ENCODE measurements at regions not wholly inside any gene's neighbourhood (a gene's known extent, or its start where the extent isn't known, plus 50 kb on each side); places are given as distances from the start of the nearest gene placed in this dataset.

DNA sequence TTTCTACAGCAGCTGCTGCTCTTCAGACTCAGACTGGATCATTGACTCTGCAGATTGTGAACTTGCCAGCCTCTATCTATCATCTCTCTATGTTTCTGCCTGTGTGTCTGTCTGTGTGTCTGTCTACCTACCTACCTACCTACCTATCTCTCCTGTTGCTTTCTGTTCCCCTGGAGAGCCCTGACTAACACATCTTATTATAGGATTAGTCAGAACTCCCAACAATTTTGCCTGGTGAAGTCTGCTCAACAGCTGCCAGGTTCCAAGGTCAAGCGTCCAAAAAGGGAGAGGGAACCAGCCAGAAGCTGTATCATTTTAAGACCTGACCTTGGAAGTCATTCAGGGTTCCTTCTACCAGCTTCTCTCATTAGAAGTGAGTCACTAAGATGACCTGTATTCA, 579.0 kb upstream of the DPP6 start:
- Histone ChIP-seq H3K36me3 (no peaks in the 10 kb centered on the region), H3K4me3 (ENCODE audit: low read depth in 1 of 2, low read length in 1 of 2) (no peak overlapping the region), H3K4me1 (ENCODE audit: control insufficient read depth in 1 of 2, insufficient read depth in 1 of 2, low read depth in 1 of 2, low read length in 1 of 2) (no peaks in the 10 kb centered on the region), H3K9me3 (no peaks in the 10 kb centered on the region), H3K27ac (no peak overlapping the region), H3K27me3 (no peaks in the 10 kb centered on the region)
- TF ChIP-seq, protein P1, sequence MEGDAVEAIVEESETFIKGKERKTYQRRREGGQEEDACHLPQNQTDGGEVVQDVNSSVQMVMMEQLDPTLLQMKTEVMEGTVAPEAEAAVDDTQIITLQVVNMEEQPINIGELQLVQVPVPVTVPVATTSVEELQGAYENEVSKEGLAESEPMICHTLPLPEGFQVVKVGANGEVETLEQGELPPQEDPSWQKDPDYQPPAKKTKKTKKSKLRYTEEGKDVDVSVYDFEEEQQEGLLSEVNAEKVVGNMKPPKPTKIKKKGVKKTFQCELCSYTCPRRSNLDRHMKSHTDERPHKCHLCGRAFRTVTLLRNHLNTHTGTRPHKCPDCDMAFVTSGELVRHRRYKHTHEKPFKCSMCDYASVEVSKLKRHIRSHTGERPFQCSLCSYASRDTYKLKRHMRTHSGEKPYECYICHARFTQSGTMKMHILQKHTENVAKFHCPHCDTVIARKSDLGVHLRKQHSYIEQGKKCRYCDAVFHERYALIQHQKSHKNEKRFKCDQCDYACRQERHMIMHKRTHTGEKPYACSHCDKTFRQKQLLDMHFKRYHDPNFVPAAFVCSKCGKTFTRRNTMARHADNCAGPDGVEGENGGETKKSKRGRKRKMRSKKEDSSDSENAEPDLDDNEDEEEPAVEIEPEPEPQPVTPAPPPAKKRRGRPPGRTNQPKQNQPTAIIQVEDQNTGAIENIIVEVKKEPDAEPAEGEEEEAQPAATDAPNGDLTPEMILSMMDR (IDR thresholded peaks at IDR 0.05) = no peak

DNA sequence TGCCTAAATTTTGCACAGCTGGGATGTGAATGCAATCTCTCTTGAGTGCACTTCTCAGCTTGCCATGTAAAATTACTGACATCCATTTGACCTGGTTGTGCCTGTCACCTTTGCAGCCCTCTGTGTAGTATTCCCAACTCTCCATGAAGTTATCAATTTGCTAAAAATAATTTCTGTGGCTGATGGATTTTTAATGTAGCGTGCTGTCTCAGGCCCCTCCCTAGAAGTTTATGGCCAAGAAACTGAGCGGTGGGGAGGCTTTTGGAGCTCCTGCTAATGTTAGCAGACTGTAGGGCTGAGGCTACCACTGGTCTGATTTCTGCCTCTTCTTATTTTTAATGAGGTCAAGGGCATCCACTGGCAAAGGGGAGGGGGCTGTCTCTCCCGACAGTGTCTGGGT, 577.0 kb upstream of the DPP6 start:
- H3K9me3 ChIP-seq = no peaks in the 10 kb centered on the region
- H3K4me1 ChIP-seq (ENCODE audit: control insufficient read depth in 1 of 2, insufficient read depth in 1 of 2, low read depth in 1 of 2, low read length in 1 of 2) = no peaks in the 10 kb centered on the region
- no peak overlapping the region for H3K27ac ChIP-seq
- no peak overlapping the region for H3K4me3 ChIP-seq (ENCODE audit: low read depth in 1 of 2, low read length in 1 of 2)
- no peaks in the 10 kb centered on the region for H3K36me3 ChIP-seq
- no peaks in the 10 kb centered on the region for H3K27me3 ChIP-seq
- TF ChIP-seq, protein P1 (IDR thresholded peaks at IDR 0.05) = no peak

DNA sequence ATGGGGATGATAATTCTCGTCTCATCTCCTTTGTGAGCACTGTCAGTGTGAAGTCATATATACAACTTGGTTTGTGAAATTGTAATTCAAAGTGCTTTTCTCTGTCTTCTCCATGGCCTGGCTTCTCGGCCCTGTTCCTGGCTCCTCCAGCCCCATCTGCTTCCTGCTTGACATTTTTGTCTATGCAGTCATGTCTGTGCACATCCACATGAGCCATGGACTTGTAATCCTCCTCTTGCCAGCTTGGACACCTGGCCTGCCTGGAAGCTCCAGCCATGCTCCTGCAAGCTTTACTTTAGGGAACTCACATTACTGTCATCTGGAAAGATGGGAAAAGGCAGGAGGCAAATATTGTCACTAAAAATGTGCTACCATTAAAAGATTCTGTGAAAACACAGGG, 576.0 kb upstream of the DPP6 start:
- TF ChIP-seq, protein P1 (IDR thresholded peaks at IDR 0.05) = no peak
- Histone ChIP-seq H3K27ac (no peak overlapping the region), H3K36me3 (no peaks in the 10 kb centered on the region), H3K27me3 (no peaks in the 10 kb centered on the region), H3K4me1 (ENCODE audit: control insufficient read depth in 1 of 2, insufficient read depth in 1 of 2, low read depth in 1 of 2, low read length in 1 of 2) (no peaks in the 10 kb centered on the region), H3K9me3 (no peaks in the 10 kb centered on the region), H3K4me3 (ENCODE audit: low read depth in 1 of 2, low read length in 1 of 2) (no peak overlapping the region)

DNA sequence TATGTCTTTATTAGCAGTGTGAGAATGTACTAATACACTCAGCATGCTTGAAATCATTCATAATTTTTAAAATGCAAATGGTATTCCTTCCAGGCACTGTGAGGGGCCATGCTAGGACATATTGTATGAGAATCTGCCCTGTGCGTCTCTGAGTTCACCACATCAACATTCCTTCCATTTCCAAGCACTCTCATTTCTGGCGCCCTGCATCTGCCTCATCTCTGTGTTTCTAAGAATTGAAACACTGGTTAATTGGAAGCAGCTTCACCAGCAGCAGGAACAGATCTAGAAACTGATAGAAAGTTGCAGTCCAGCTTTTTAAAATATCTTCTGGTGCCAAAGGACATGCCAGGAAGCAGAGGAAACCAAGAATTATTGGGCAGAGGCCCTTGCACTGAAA, 555.9 kb upstream of the DPP6 start:
- Histone ChIP-seq H3K9me3 (peaks cover 5% of the 10 kb centered on the region), H3K27ac (no peak overlapping the region), H3K4me3 (ENCODE audit: low read depth in 1 of 2, low read length in 1 of 2) (no peak overlapping the region), H3K4me1 (ENCODE audit: control insufficient read depth in 1 of 2, insufficient read depth in 1 of 2, low read depth in 1 of 2, low read length in 1 of 2) (no peaks in the 10 kb centered on the region), H3K27me3 (no peaks in the 10 kb centered on the region), H3K36me3 (no peaks in the 10 kb centered on the region)
- TF ChIP-seq, protein P1 (IDR thresholded peaks at IDR 0.05) = no peak

DNA sequence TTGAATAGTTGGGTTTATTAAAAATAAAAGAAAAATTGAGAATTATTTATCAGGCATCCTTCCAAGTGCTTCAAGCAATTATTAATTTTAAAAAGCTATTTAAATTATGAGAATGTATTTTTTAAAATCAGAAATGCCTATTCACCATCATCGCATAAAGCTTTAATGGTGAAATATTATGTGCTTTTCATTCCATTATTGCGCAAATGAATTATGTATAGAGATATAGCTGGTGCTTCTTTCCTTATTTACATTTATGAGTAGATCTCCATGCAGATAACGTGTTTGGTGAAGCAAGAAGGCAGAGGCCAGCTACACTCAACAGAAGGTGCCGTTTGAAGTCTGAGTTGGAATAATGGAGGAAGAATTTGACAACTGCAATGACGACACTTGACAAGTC, 549.1 kb upstream of the DPP6 start:
- Histone ChIP-seq H3K27me3 (no peaks in the 10 kb centered on the region), H3K27ac (no peak overlapping the region), H3K9me3 (peaks cover 4% of the 10 kb centered on the region), H3K4me1 (ENCODE audit: control insufficient read depth in 1 of 2, insufficient read depth in 1 of 2, low read depth in 1 of 2, low read length in 1 of 2) (no peaks in the 10 kb centered on the region), H3K4me3 (ENCODE audit: low read depth in 1 of 2, low read length in 1 of 2) (no peak overlapping the region), H3K36me3 (no peaks in the 10 kb centered on the region)
- TF ChIP-seq, protein P1 (IDR thresholded peaks at IDR 0.05) = no peak

Measured in neutrophil (primary cell).